ENCODE measurements at regions not wholly inside any gene's neighbourhood (a gene's known extent, or its start where the extent isn't known, plus 50 kb on each side); places are given as distances from the start of the nearest gene placed in this dataset.

GRCh38 chr2:67945056-67945455 is 117.7 kb downstream of the C1D start:
- TF ChIP-seq KDM1A (CRISPR knock-in tag; IDR thresholded peaks at IDR 0.05), result no peak
- TF ChIP-seq ELF1 (CRISPR knock-in tag; IDR thresholded peaks at IDR 0.05), result no peak
- no peak for TF ChIP-seq ZNF879 (CRISPR knock-in tag; IDR thresholded peaks at IDR 0.05)
- TF ChIP-seq MED1 (CRISPR knock-in tag; IDR thresholded peaks at IDR 0.05), result no peak
- TF ChIP-seq ZMYM3 (CRISPR knock-in tag; IDR thresholded peaks at IDR 0.05), result no peak
- no peak for TF ChIP-seq ELF4 (CRISPR knock-in tag; IDR thresholded peaks at IDR 0.05; ENCODE audit: borderline replicate concordance)
- no peak for TF ChIP-seq POLR2A (IDR thresholded peaks at IDR 0.05; ENCODE audit: insufficient read depth in 1 of 2, low read depth in 2 of 2, low read length in 2 of 2)
- no peak for TF ChIP-seq REST (IDR thresholded peaks at IDR 0.05; ENCODE audit: borderline replicate concordance in 1 of 2, low read depth in 1 of 2, low read length in 2 of 2)
- no peak for TF ChIP-seq CTCF (CRISPR knock-in tag; IDR thresholded peaks at IDR 0.05)
- TF ChIP-seq HCFC1 (IDR thresholded peaks at IDR 0.05; ENCODE audit: low read depth, low read length), result no peak
- TF ChIP-seq ZNF282 (IDR thresholded peaks at IDR 0.05; ENCODE audit: partially characterized antibody), result no peak
- TF ChIP-seq ZNF407 (CRISPR knock-in tag; IDR thresholded peaks at IDR 0.05; ENCODE audit: not compliant biosample characterization), result no peak
